HG02571 (cell line): ENCODE measurements at regions not wholly inside any gene's neighbourhood (a gene's known extent, or its start where the extent isn't known, plus 50 kb on each side); places are given as distances from the start of the nearest gene placed in this dataset.

ENCODE experiments used
- ATAC-seq: cut with Tn5 transposase; IDR thresholded peaks from one replicate; pipeline ENCODE4 v1.9.1; 2021; ENCODE audit warnings: mild to moderate bottlenecking, moderate library complexity; ENCODE audit not compliant: unreplicated experiment

DNA sequence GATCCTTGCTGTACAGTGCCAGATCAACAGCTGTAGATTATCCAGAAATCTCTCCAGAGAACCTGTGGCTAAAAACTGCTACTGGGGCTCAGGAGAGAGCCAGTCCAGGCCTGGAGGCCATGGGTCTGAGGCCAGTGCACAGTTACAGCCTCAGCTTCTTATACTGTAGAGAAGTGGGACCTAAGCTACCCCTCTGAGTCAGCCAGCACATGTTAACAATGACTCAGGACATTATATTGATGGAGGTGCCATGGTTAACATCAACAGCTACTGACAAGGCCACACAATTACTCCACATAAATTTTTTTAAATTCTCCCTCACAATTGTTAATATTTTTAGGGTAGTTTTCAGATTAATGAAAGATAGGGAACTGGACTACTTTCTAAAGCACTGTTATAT, 138.5 kb downstream of the RBM26 start:
- no peak for ATAC-seq

GRCh38 chr13:79258489-79258888, 147.6 kb downstream of the RBM26 start:
- peak; percentile 83 for ATAC-seq

GRCh38 chr13:79246578-79246949, 159.5 kb downstream of the RBM26 start:
- ATAC-seq = no peak

GRCh38 chr13:79245937-79246577, 160.0 kb downstream of the RBM26 start:
- ATAC-seq = no peak

- no peak for ATAC-seq
Observed at GRCh38 chr13:79241697-79242096, 164.4 kb downstream of the RBM26 start.

DNA sequence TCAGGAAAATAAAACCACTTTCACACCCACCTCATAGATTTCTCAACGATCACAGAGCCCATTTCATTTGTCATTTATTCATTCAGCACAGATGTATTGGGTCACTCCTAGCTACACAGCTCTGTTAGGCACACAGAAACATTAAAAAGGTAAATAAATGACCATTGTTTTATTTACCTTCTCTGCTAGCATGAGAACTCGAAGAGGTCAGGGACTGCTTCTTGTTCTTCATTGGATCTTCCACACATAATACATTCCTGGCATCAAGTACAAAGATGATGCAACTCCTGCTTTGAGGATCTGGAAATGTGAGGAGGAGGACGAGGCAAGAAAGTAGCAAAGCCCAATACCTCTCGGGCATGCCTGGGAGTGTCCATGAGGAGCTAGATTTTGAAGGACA, 168.1 kb downstream of the RBM26 start:
- no peak for ATAC-seq

DNA sequence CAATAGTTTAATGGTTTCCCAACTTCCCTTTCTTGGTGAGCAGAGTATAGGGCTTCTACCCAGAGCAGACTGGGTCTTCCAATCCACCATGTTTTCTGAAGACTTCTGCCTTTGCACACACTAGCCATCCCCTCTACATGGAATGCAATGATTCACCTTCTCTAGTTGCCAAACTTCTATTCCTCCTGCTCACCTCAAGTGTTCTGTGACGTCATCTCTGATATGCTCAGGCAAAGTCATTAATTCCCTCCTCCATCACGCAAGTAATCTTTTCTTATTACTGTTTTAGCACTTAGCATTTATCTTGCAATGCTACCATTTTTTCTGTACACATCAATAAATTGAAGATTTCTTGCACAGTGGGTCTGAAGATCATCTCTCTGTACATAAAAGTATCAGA, 174.2 kb downstream of the RBM26 start:
- no peak for ATAC-seq

GRCh38 chr13:79229761-79230160, 176.3 kb downstream of the RBM26 start:
- no peak for ATAC-seq

DNA sequence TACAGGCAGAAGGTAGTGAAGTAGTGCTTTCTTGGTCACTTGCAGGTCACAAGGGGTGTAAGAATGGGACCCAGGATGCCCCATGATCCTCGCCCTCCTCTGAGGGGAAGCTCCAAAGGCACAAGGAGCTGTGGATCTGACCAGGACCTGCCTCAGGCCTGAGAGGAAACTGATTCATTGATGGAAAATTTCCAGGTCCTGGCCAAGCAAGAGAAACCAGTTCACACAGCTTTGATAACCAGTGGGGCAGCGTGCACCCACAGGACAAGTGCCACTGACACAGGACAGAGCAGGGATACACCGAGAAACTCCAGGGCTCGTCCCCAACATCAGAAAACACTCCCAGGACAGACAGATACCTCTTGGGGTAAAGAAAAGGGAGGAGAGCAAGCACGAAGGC, 177.1 kb downstream of the RBM26 start:
- ATAC-seq = no peak

GRCh38 chr13:79227418-79227817, 178.6 kb downstream of the RBM26 start:
- peak; percentile 74 for ATAC-seq

DNA sequence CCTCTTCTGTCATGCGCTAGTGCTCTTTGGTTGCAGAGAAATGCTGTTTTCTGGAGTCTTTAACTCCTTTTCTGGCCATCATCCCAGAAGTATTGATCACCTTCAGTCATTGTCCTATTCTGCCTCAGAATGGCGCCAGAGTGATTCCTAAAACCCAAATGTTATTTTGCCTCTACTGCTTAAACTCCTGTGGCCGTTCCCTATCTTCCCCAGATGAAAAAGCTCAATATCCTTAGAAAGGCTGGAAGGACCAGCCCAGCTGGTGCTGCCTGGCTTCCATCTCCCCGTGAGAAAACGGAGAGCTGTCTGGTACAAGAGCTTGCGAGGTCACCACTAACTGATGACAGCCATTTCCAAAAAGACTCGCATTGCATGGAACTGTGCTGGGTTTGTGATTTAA, 179.1 kb downstream of the RBM26 start:
- ATAC-seq = peak; percentile 11

- no peak for ATAC-seq
Observed at GRCh38 chr13:79226250-79226649, 179.8 kb downstream of the RBM26 start.

GRCh38 chr13:79225487-79226232, 180.4 kb downstream of the RBM26 start:
- no peak for ATAC-seq

GRCh38 chr13:79222427-79223205, 183.4 kb downstream of the RBM26 start:
- ATAC-seq = no peak

DNA sequence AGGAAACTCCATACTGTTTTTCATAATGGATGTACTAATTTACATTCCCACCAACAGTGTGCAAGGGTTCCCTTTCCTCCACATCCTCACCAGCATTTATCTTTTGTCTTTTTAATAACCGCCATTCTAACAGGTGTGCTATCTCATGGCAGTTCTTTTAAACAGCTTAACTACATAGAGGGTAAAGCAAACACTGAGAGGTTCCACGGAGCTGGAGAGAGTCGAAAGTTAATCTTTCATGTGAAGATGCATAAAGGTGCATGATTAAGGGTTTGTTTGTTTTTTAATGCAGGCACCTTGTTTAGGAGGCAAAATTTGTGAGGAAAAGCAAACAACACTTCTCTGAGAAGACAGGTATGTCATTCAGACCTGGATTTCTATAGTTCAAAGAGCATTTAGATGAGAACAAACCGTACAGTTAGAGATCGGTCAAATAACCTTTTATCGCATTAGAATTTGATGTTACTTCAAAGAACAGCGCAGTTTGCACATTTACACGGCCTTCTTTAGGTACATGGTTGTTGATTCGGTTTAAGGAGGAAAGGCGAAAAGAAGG, 193.9 kb downstream of the RBM26 start:
- no peak for ATAC-seq

GRCh38 chr13:79211377-79211776, 194.7 kb downstream of the RBM26 start:
- no peak for ATAC-seq

GRCh38 chr13:79197933-79198332, 208.1 kb downstream of the RBM26 start:
- ATAC-seq = no peak

DNA sequence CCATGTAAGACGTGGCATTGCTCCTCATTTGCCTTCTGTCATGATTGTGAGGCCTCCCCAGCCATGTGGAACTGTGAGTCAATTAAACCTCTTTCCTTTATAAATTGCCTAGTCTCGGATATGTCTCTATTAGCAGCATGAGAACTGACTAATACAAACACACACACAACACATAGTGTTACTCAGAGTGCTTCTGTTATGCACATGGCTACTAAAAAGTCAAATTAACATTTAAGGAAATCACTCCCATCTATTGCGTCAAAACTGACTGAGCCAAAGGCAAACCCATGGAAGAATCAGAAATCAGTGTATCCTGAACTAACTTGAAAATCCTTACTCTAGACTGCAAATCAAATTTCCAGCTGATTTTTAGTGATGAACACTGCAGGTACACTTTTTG, 209.2 kb downstream of the RBM26 start:
- ATAC-seq = no peak

DNA sequence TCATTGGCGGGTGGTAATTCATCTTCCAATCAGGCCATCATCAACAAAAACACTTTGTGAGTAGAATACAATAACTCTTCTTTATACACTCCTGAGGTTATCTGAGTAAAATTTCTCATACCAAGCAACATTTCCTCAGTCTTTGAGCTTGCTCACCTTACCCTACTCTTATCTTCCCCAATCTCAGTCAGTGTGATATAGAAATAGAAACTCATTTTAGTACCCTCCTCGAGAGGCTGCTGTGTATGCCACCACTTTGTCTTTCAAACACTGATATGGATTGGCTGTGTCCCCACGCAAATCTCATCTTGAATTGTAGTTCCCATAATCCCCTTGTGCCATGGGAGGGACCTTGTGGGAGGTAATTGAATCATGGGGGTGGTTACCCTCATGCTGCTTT, 209.7 kb downstream of the RBM26 start:
- no peak for ATAC-seq

DNA sequence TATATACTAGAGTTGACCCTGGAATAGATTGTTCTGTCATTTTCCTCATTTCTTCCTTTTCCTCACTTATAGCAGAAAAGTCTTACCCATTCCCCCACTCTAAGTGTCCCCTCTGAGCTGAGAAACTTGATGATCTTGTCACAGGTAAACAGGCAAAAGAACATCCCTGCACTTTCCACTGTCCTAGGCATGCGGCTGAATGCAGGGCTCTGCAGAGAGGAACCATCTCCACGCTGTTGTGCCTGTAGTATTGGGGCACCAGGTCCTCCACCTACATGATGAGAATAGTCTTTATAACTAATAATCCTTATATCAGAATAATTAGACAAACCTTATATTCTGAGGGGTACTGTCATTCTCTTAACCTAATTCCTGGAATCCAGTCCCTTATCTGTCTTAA, 211.3 kb downstream of the RBM26 start:
- peak; percentile 25 for ATAC-seq

DNA sequence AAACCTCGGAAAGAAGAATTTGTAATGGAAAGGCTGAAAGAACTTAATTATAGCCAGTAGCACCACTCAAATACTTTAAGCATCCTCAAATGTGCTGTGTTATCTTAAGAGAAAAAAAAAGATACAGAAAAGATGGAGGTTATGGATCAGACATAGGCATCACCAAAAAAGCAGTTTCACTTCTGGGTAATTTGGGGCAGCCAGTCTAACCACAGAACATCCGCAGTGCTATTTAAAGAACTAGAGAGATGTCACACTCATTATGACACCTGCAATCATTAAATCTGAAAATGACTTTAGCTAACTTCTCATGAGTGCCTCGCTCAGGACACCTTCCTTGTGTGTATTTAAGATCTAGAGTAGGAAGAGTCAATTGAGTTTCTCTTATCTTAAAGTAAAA, 211.8 kb downstream of the RBM26 start:
- peak; percentile 85 for ATAC-seq

GRCh38 chr13:79191501-79191900, 214.6 kb downstream of the RBM26 start:
- ATAC-seq = no peak
